ENCODE measurements at regions not wholly inside any gene's neighbourhood (a gene's known extent, or its start where the extent isn't known, plus 50 kb on each side); places are given as distances from the start of the nearest gene placed in this dataset.

DNA sequence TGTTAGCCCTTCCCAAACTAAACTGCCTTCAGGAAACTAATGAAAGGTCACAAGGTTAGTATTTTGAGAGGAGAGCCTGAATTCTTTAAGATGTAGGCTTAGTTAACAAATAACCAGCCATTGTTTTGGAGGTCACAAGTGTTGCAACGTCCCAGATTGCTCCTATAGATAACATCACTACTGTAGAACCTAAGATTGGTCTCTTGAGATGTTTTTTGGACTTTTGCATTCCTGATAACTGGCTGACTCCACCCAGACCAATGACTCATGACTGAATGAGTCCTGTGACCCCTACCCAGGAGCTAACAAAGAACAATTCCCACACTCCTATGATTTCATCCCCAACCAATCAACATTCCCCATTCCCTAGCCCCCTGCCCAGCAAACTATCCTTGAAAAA is 178.8 kb downstream of the SCP2D1 start:
- Histone ChIP-seq H3K4me2 (ENCODE audit: insufficient read depth in 1 of 2, low read depth in 2 of 2, low read length in 2 of 2) (no peak overlapping the region), H2BK15ac (ENCODE audit: low read length) (no peak overlapping the region), H2BK5ac (ENCODE audit: low read depth, low read length) (no peak overlapping the region), H2AK5ac (ENCODE audit: low read depth, low read length) (no peak overlapping the region), H4K5ac (ENCODE audit: insufficient read length, low read depth, low read length) (no peak overlapping the region), H3K56ac (replicated peaks; ENCODE audit: insufficient read length, low read depth, low read length) (no peak overlapping the region), H2BK120ac (replicated peaks; ENCODE audit: low read depth, low read length) (no peak overlapping the region), H3K9ac (replicated peaks in 1 of 4; ENCODE audit: extremely low read depth in 1 of 4, low read depth in 3 of 4, low read length in 3 of 4) (no peak overlapping the region), H3K4me3 (ENCODE audit: extremely low read depth in 1 of 4, insufficient read depth in 2 of 4, low read depth in 3 of 4, low read length in 4 of 4) (no peak overlapping the region), H3K79me2 (ENCODE audit: control insufficient read depth in 1 of 2, insufficient read depth in 2 of 2, low read length in 2 of 2) (no peaks in the 10 kb centered on the region), H3K4me1 (replicated peaks in 1 of 4; ENCODE audit: control insufficient read depth in 3 of 4, insufficient read depth in 4 of 4, low read length in 3 of 4) (no peaks in the 10 kb centered on the region), H2BK20ac (ENCODE audit: low read length) (no peak overlapping the region), H4K8ac (ENCODE audit: extremely low read depth, insufficient read depth, low read length) (no peak overlapping the region), H3K23ac (ENCODE audit: insufficient read length) (no peak overlapping the region), H4K20me1 (replicated peaks in 1 of 2; ENCODE audit: control insufficient read depth in 1 of 2, insufficient read depth in 2 of 2, low read length in 2 of 2) (no peaks in the 10 kb centered on the region), H3K14ac (ENCODE audit: insufficient read length) (no peak overlapping the region), H3K18ac (ENCODE audit: extremely low read depth, low read length) (no peak overlapping the region), H3K4ac (replicated peaks; ENCODE audit: insufficient read length, low read depth, low read length) (no peak overlapping the region), H3K36me3 (ENCODE audit: control insufficient read depth in 2 of 4, insufficient read depth in 4 of 4, low read length in 3 of 4) (no peaks in the 10 kb centered on the region), H4K91ac (replicated peaks; ENCODE audit: insufficient read length, low read length) (no peak overlapping the region), H3K27me3 (replicated peaks in 1 of 4; ENCODE audit: control insufficient read depth in 3 of 4, extremely low read depth in 1 of 4, insufficient read depth in 3 of 4, low read length in 3 of 4) (no peaks in the 10 kb centered on the region), H2AFZ (ENCODE audit: low read length) (no peak overlapping the region), H3K79me1 (ENCODE audit: low read depth, low read length) (no peaks in the 10 kb centered on the region), H3K9me3 (ENCODE audit: insufficient read depth in 2 of 2, low read depth in 1 of 2, low read length in 1 of 2) (peaks cover 8 to 14% of the 10 kb centered on the region in 2 experiments; a peak in 1 of 4 replicates), H3K23me2 (ENCODE audit: low read depth, low read length) (peaks cover 2% of the 10 kb centered on the region; the same call in 1 of the 2 replicates), H2BK12ac (ENCODE audit: low read depth, low read length) (no peak overlapping the region), H3K27ac (ENCODE audit: low read depth, low read length) (no peak overlapping the region)
- DNase-seq (ENCODE audit: low read depth in 1 of 2, low spot score in 2 of 2) (no peak), FAIRE-seq (no peak)
- 82% methylated on average over 1 of the region's 1 CpG; no CpG with 5 or more reads in 1 of the 2 experiments for WGBS, 2 experiments (ENCODE audit: extremely low coverage in 1 of 2, insufficient coverage in 1 of 2, insufficient read length in 1 of 2, insufficient replicate concordance in 2 of 2, low coverage in 1 of 2, low lambda C conversion rate in 2 of 2, missing lambda C conversion rate in 1 of 2)
- no peak for TF ChIP-seq FOSL1 (IDR thresholded peaks at IDR 0.05; ENCODE audit: insufficient read depth, low read depth, low read length)
- TF ChIP-seq JUN (IDR thresholded peaks at IDR 0.05; ENCODE audit: low read depth, low read length) = no peak
- TF ChIP-seq TEAD4 (IDR thresholded peaks at IDR 0.05; ENCODE audit: low read depth, low read length) = no peak
- TF ChIP-seq SRF (IDR thresholded peaks at IDR 0.05; ENCODE audit: low read depth, low read length) = no peak
- POLR2A ChIA-PET (ENCODE audit: partially characterized antibody) = no interaction called here
- CTCF ChIA-PET (ENCODE audit: partially characterized antibody) = interaction anchor here (1.0 kb wide), 1 partner anchor 13 kb away, joined by 3 read pairs; no protein-coding TSS in a partner anchor

All from H1 (cell line).